ENCODE measurements at regions not wholly inside any gene's neighbourhood (a gene's known extent, or its start where the extent isn't known, plus 50 kb on each side); places are given as distances from the start of the nearest gene placed in this dataset.

DNA sequence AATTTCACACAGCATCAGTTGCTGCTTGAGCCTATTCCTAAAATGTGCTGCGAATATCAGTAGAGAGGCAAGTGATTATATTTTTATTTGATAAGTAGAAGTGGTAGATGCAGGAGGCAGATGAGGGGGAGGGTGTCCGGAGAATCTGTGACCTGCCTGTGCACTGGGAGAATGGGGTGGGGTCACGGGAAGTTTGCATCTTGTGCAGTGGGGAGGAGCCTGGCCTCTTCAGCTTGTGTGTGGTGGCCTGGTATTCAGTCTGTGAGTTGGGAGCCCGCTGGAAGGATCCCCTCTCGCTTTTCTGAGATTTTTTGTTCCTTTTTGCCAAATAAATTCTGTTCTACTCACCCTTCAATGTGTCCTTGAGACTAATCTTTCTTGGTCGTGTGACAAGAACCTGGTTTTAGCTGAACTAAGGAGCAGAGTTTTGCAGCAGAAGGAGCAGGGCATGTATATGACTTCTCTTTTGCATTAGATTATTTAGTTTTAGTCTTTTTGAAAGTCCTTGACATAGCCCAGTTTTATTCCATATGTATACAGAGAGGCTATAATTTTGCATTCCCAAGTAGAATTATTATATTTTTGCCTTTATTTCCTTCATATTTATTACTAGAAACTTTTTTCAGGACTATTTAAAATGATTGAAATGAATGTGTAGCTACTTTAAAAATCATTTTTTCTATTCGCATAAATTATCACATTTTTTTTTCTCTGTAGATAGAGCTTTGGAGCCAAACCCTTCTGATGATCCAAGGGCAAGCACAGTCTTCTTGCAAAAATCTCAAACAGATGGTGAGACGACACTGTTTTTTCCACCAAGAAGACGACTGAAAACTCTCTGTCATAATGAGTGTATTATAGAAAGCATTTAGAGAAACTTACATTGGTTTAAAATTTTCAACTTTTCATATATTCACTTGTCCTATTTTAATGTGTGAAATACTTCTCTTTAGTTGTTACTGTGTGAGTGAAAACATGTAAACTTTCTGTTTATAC, 1257.2 kb downstream of the UQCRFS1 start:
- TF ChIP-seq NFIC (IDR thresholded peaks at IDR 0.05; ENCODE audit: low read depth, low read length) (no peak), BRCA1 (IDR thresholded peaks at IDR 0.05; ENCODE audit: low read depth, low read length) (no peak), ZNF217 (IDR thresholded peaks at IDR 0.05) (no peak), EP300 (IDR thresholded peaks at IDR 0.05; ENCODE audit: borderline replicate concordance in 1 of 2, control insufficient read depth in 1 of 2, low read depth in 2 of 2, low read length in 2 of 2) (no peak), TCF7 (IDR thresholded peaks at IDR 0.05; ENCODE audit: borderline replicate concordance) (no peak), ZNF274 (IDR thresholded peaks at IDR 0.05; ENCODE audit: insufficient read depth, insufficient read length) (no peak), POLR2AphosphoS5 (IDR thresholded peaks at IDR 0.05; ENCODE audit: low read length) (no peak), TBL1XR1 (IDR thresholded peaks at IDR 0.05; ENCODE audit: low read depth, low read length) (no peak), EZH2 (IDR thresholded peaks at IDR 0.05; ENCODE audit: borderline replicate concordance, control insufficient read depth, low read depth, low read length) (no peak), NR2F1 (conservative IDR thresholded peaks at IDR 0.05) (no peak), CEBPB (IDR thresholded peaks at IDR 0.05; ENCODE audit: borderline replicate concordance in 1 of 2, low read depth in 2 of 2, low read length in 2 of 2) (no peak)
- TF ChIP-seq, protein P1, sequence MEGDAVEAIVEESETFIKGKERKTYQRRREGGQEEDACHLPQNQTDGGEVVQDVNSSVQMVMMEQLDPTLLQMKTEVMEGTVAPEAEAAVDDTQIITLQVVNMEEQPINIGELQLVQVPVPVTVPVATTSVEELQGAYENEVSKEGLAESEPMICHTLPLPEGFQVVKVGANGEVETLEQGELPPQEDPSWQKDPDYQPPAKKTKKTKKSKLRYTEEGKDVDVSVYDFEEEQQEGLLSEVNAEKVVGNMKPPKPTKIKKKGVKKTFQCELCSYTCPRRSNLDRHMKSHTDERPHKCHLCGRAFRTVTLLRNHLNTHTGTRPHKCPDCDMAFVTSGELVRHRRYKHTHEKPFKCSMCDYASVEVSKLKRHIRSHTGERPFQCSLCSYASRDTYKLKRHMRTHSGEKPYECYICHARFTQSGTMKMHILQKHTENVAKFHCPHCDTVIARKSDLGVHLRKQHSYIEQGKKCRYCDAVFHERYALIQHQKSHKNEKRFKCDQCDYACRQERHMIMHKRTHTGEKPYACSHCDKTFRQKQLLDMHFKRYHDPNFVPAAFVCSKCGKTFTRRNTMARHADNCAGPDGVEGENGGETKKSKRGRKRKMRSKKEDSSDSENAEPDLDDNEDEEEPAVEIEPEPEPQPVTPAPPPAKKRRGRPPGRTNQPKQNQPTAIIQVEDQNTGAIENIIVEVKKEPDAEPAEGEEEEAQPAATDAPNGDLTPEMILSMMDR (IDR thresholded peaks at IDR 0.05 in 2 of 3, conservative IDR thresholded peaks at IDR 0.05 in 1 of 3; ENCODE audit: control insufficient read depth in 2 of 3, extremely low read depth in 1 of 3, insufficient read depth in 1 of 3, low read depth in 3 of 3, low read length in 3 of 3) = no peak
- TF ChIP-seq, protein P2, sequence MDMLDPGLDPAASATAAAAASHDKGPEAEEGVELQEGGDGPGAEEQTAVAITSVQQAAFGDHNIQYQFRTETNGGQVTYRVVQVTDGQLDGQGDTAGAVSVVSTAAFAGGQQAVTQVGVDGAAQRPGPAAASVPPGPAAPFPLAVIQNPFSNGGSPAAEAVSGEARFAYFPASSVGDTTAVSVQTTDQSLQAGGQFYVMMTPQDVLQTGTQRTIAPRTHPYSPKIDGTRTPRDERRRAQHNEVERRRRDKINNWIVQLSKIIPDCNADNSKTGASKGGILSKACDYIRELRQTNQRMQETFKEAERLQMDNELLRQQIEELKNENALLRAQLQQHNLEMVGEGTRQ (IDR thresholded peaks at IDR 0.05; ENCODE audit: borderline replicate concordance, low read depth, low read length) = no peak
